ENCODE measurements at regions not wholly inside any gene's neighbourhood (a gene's known extent, or its start where the extent isn't known, plus 50 kb on each side); places are given as distances from the start of the nearest gene placed in this dataset.
A peak's percentile ranks its signal among the peaks of the same experiment; 100 is the strongest.

GRCh38 chr3:67798412-67798811 lies 144.0 kb upstream of the SUCLG2 start:
- no CpG with 5 or more reads among the region's 1 CpG for WGBS (ENCODE audit: insufficient coverage)
- Histone ChIP-seq H3K4me1 (ENCODE audit: control insufficient read depth, insufficient read depth, low read length) (no peaks in the 10 kb centered on the region), H3K4me3 (ENCODE audit: low read length) (no peak overlapping the region), H3K9me3 (replicated peaks; ENCODE audit: control insufficient read depth, low read depth, low read length) (peaks cover 3% of the 10 kb centered on the region), H3K27me3 (ENCODE audit: control insufficient read depth, insufficient read depth, low read length) (no peaks in the 10 kb centered on the region), H3K36me3 (ENCODE audit: control insufficient read depth, insufficient read depth, low read length) (no peaks in the 10 kb centered on the region), H3K27ac (ENCODE audit: low read length) (no peak overlapping the region)
- DNase-seq, result no peak

- no peaks in the 10 kb centered on the region for H3K27me3 ChIP-seq (ENCODE audit: control insufficient read depth, insufficient read depth, low read length)
- no peaks in the 10 kb centered on the region for H3K36me3 ChIP-seq (ENCODE audit: control insufficient read depth, insufficient read depth, low read length)
- H3K4me3 ChIP-seq (ENCODE audit: low read length), result no peak overlapping the region
- no peak overlapping the region for H3K27ac ChIP-seq (ENCODE audit: low read length)
- WGBS (ENCODE audit: insufficient coverage), result no CpG with 5 or more reads among the region's 5 CpGs
- no peaks in the 10 kb centered on the region for H3K9me3 ChIP-seq (replicated peaks; ENCODE audit: control insufficient read depth, low read depth, low read length)
- no peaks in the 10 kb centered on the region for H3K4me1 ChIP-seq (ENCODE audit: control insufficient read depth, insufficient read depth, low read length)
- no peak for DNase-seq
Measured at GRCh38 chr3:67791620-67792019, 137.2 kb upstream of the SUCLG2 start.

- no peak overlapping the region for H3K4me3 ChIP-seq (ENCODE audit: low read length)
- no peaks in the 10 kb centered on the region for H3K27me3 ChIP-seq (ENCODE audit: control insufficient read depth, insufficient read depth, low read length)
- H3K27ac ChIP-seq (ENCODE audit: low read length), result no peak overlapping the region
- no peaks in the 10 kb centered on the region for H3K4me1 ChIP-seq (ENCODE audit: control insufficient read depth, insufficient read depth, low read length)
- no peaks in the 10 kb centered on the region for H3K9me3 ChIP-seq (replicated peaks; ENCODE audit: control insufficient read depth, low read depth, low read length)
- WGBS (ENCODE audit: insufficient coverage), result no CpG with 5 or more reads among the region's 2 CpGs
- DNase-seq, result peak; percentile 21
- H3K36me3 ChIP-seq (ENCODE audit: control insufficient read depth, insufficient read depth, low read length), result no peaks in the 10 kb centered on the region
Measured at GRCh38 chr3:67790043-67790442, 135.6 kb upstream of the SUCLG2 start.

GRCh38 chr3:67788396-67788795 lies 134.0 kb upstream of the SUCLG2 start:
- no peak for DNase-seq
- WGBS (ENCODE audit: insufficient coverage), result 40% methylated on average over 1 of the region's 6 CpGs

GRCh38 chr3:67783281-67784250 lies 129.2 kb upstream of the SUCLG2 start:
- Histone ChIP-seq H3K9me3 (replicated peaks; ENCODE audit: control insufficient read depth, low read depth, low read length) (no peaks in the 10 kb centered on the region), H3K4me3 (ENCODE audit: low read length) (no peak overlapping the region), H3K27ac (ENCODE audit: low read length) (no peak overlapping the region), H3K36me3 (ENCODE audit: control insufficient read depth, insufficient read depth, low read length) (no peaks in the 10 kb centered on the region), H3K4me1 (ENCODE audit: control insufficient read depth, insufficient read depth, low read length) (no peaks in the 10 kb centered on the region), H3K27me3 (ENCODE audit: control insufficient read depth, insufficient read depth, low read length) (no peaks in the 10 kb centered on the region)
- WGBS (ENCODE audit: insufficient coverage), result no CpG with 5 or more reads among the region's 3 CpGs
- DNase-seq, result no peak

More at GRCh38 chr3:67788396-67788795, 134.0 kb upstream of the SUCLG2 start:
- Histone ChIP-seq H3K4me3 (ENCODE audit: low read length) (no peak overlapping the region), H3K4me1 (ENCODE audit: control insufficient read depth, insufficient read depth, low read length) (no peaks in the 10 kb centered on the region), H3K27me3 (ENCODE audit: control insufficient read depth, insufficient read depth, low read length) (no peaks in the 10 kb centered on the region), H3K36me3 (ENCODE audit: control insufficient read depth, insufficient read depth, low read length) (no peaks in the 10 kb centered on the region), H3K27ac (ENCODE audit: low read length) (no peak overlapping the region), H3K9me3 (replicated peaks; ENCODE audit: control insufficient read depth, low read depth, low read length) (no peaks in the 10 kb centered on the region)

- H3K9me3 ChIP-seq (replicated peaks; ENCODE audit: control insufficient read depth, low read depth, low read length), result no peaks in the 10 kb centered on the region
- H3K36me3 ChIP-seq (ENCODE audit: control insufficient read depth, insufficient read depth, low read length), result no peaks in the 10 kb centered on the region
- 90% methylated on average over 2 of the region's 7 CpGs for WGBS (ENCODE audit: insufficient coverage)
- H3K4me3 ChIP-seq (ENCODE audit: low read length), result no peak overlapping the region
- DNase-seq, result no peak
- no peaks in the 10 kb centered on the region for H3K4me1 ChIP-seq (ENCODE audit: control insufficient read depth, insufficient read depth, low read length)
- no peak overlapping the region for H3K27ac ChIP-seq (ENCODE audit: low read length)
- no peaks in the 10 kb centered on the region for H3K27me3 ChIP-seq (ENCODE audit: control insufficient read depth, insufficient read depth, low read length)
Measured at GRCh38 chr3:67781871-67782270, 127.5 kb upstream of the SUCLG2 start.

- no peaks in the 10 kb centered on the region for H3K36me3 ChIP-seq (ENCODE audit: control insufficient read depth, insufficient read depth, low read length)
- DNase-seq, result no peak
- no peaks in the 10 kb centered on the region for H3K9me3 ChIP-seq (replicated peaks; ENCODE audit: control insufficient read depth, low read depth, low read length)
- no peaks in the 10 kb centered on the region for H3K27me3 ChIP-seq (ENCODE audit: control insufficient read depth, insufficient read depth, low read length)
- no peaks in the 10 kb centered on the region for H3K4me1 ChIP-seq (ENCODE audit: control insufficient read depth, insufficient read depth, low read length)
- no peak overlapping the region for H3K27ac ChIP-seq (ENCODE audit: low read length)
- H3K4me3 ChIP-seq (ENCODE audit: low read length), result no peak overlapping the region
- WGBS (ENCODE audit: insufficient coverage), result 98% methylated on average over 11 of the region's 11 CpGs
Measured at GRCh38 chr3:67781218-67781617, 126.8 kb upstream of the SUCLG2 start.

- H3K9me3 ChIP-seq (replicated peaks; ENCODE audit: control insufficient read depth, low read depth, low read length), result no peaks in the 10 kb centered on the region
- 90% methylated on average over 6 of the region's 7 CpGs for WGBS (ENCODE audit: insufficient coverage)
- H3K4me1 ChIP-seq (ENCODE audit: control insufficient read depth, insufficient read depth, low read length), result no peaks in the 10 kb centered on the region
- no peaks in the 10 kb centered on the region for H3K36me3 ChIP-seq (ENCODE audit: control insufficient read depth, insufficient read depth, low read length)
- no peak for DNase-seq
- no peak overlapping the region for H3K4me3 ChIP-seq (ENCODE audit: low read length)
- H3K27me3 ChIP-seq (ENCODE audit: control insufficient read depth, insufficient read depth, low read length), result no peaks in the 10 kb centered on the region
- no peak overlapping the region for H3K27ac ChIP-seq (ENCODE audit: low read length)
Measured at GRCh38 chr3:67774676-67775075, 120.3 kb upstream of the SUCLG2 start.

GRCh38 chr3:67765575-67765974 lies 111.2 kb upstream of the SUCLG2 start:
- Histone ChIP-seq H3K36me3 (ENCODE audit: control insufficient read depth, insufficient read depth, low read length) (no peaks in the 10 kb centered on the region), H3K4me3 (ENCODE audit: low read length) (no peak overlapping the region), H3K9me3 (replicated peaks; ENCODE audit: control insufficient read depth, low read depth, low read length) (peaks cover 6% of the 10 kb centered on the region), H3K27me3 (ENCODE audit: control insufficient read depth, insufficient read depth, low read length) (no peaks in the 10 kb centered on the region), H3K4me1 (ENCODE audit: control insufficient read depth, insufficient read depth, low read length) (no peaks in the 10 kb centered on the region), H3K27ac (ENCODE audit: low read length) (no peak overlapping the region)
- DNase-seq, result no peak
- WGBS (ENCODE audit: insufficient coverage), result no CpG with 5 or more reads among the region's 2 CpGs

GRCh38 chr3:67745296-67745695 lies 90.9 kb upstream of the SUCLG2 start:
- no CpG with 5 or more reads among the region's 1 CpG for WGBS (ENCODE audit: insufficient coverage)

More at GRCh38 chr3:67745296-67745695, 90.9 kb upstream of the SUCLG2 start:
- Histone ChIP-seq H3K27ac (ENCODE audit: low read length) (no peak overlapping the region), H3K36me3 (ENCODE audit: control insufficient read depth, insufficient read depth, low read length) (no peaks in the 10 kb centered on the region), H3K27me3 (ENCODE audit: control insufficient read depth, insufficient read depth, low read length) (no peaks in the 10 kb centered on the region), H3K4me1 (ENCODE audit: control insufficient read depth, insufficient read depth, low read length) (no peaks in the 10 kb centered on the region), H3K4me3 (ENCODE audit: low read length) (no peak overlapping the region), H3K9me3 (replicated peaks; ENCODE audit: control insufficient read depth, low read depth, low read length) (no peaks in the 10 kb centered on the region)
- DNase-seq, result no peak
